Vagina (tissue), 2 donors: ENCODE measurements at regions not wholly inside any gene's neighbourhood (a gene's known extent, or its start where the extent isn't known, plus 50 kb on each side); places are given as distances from the start of the nearest gene placed in this dataset.

Experiments
- DNase-seq, 2 donors: peaks; one replicate each; pipeline ENCODE4 v3.0.0-alpha.2; 2017; ENCODE audit errors: extremely low spot score in 2 of 2
- H3K27ac ChIP-seq: fragments of 200-600 bp; sonication (generic); one replicate; pipeline ENCODE4 v1.5.1; 2019
- H3K27me3 ChIP-seq: fragments of 200-600 bp; sonication (generic); one replicate; pipeline ENCODE4 v1.5.1; 2019
- H3K36me3 ChIP-seq, 2 donors: fragments of 200-600 bp; sonication (generic); one replicate each; pipeline ENCODE4 v1.5.1; 2017 to 2019
- H3K4me1 ChIP-seq: fragments of 200-600 bp; sonication (generic); one replicate; pipeline ENCODE4 v1.5.1; 2019
- H3K4me3 ChIP-seq, 2 donors: fragments of 200-600 bp; sonication (generic); 1 replicate in 1 of 2; 2 replicates in 1 of 2; pipeline ENCODE4 v1.5.1; 2016 to 2019
- H3K9me3 ChIP-seq: fragments of 200-600 bp; sonication (generic); one replicate; pipeline ENCODE4 v1.5.1; 2019
- POLR2A ChIP-seq, 2 donors: fragments of 450-650 bp; IDR thresholded peaks; one replicate each; pipeline ENCODE4 v1.6.1; 2017; ENCODE audit warnings: antibody characterized with exemption in 2 of 2, mild to moderate bottlenecking in 2 of 2, moderate library complexity in 2 of 2
- POLR2AphosphoS5 ChIP-seq, 2 donors: sonication (generic); formaldehyde crosslinking; IDR thresholded peaks; one replicate each; pipeline ENCODE4 v1.9.0; 2017; ENCODE audit warnings: antibody characterized with exemption in 2 of 2, mild to moderate bottlenecking in 2 of 2, low read depth in 1 of 2; ENCODE audit not compliant: insufficient read depth in 1 of 2
- intact Hi-C: fragments of 100-400 bp; cut with DNase I; formaldehyde crosslinking; loops from one replicate; pipeline ENCODE4 v1.15.1; 2023
- TF ChIP-seq, protein P1 (sequence below), 3 experiments: fragments of 450-650 bp in 2 of 3; fragments of 200-600 bp in 1 of 3; sonication (generic) in 1 of 3; IDR thresholded peaks; one replicate each; pipeline ENCODE4 v1.5.1; 2017 to 2019; ENCODE audit warnings: antibody characterized with exemption in 3 of 3, mild to moderate bottlenecking in 2 of 3, moderate library complexity in 2 of 3

DNA sequence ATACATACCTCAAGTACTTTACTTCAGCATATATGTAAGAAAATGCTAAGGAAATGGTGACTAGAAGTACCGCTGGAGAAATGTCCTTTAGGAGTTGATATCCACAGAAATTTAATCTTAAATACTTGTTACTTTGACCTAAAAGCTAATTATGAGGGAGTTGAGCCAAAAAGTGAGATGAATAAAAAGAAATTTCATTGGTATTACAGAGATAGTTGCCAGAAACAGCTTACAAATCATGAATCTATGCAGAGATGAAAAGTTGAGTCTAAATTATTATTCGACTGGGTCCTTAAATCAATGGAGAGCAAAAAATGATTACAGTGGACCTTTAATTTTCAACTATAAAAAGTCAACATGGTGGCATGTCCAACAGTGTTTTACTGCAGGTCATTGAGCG, 160.9 kb downstream of the MZT1 start:
- Histone ChIP-seq H3K36me3 (no peaks in the 10 kb centered on the region), H3K27me3 (no peaks in the 10 kb centered on the region), H3K4me3 (no peak overlapping the region), H3K4me1 (no peaks in the 10 kb centered on the region), H3K27ac (no peak overlapping the region), H3K9me3 (no peaks in the 10 kb centered on the region)
- DNase-seq = no peak
- intact Hi-C loops = no loop called here
- TF ChIP-seq POLR2A (IDR thresholded peaks at IDR 0.05) = no peak
- no peak for TF ChIP-seq POLR2AphosphoS5 (IDR thresholded peaks at IDR 0.05; ENCODE audit: insufficient read depth in 1 of 2, low read depth in 1 of 2)
- TF ChIP-seq, protein P1, sequence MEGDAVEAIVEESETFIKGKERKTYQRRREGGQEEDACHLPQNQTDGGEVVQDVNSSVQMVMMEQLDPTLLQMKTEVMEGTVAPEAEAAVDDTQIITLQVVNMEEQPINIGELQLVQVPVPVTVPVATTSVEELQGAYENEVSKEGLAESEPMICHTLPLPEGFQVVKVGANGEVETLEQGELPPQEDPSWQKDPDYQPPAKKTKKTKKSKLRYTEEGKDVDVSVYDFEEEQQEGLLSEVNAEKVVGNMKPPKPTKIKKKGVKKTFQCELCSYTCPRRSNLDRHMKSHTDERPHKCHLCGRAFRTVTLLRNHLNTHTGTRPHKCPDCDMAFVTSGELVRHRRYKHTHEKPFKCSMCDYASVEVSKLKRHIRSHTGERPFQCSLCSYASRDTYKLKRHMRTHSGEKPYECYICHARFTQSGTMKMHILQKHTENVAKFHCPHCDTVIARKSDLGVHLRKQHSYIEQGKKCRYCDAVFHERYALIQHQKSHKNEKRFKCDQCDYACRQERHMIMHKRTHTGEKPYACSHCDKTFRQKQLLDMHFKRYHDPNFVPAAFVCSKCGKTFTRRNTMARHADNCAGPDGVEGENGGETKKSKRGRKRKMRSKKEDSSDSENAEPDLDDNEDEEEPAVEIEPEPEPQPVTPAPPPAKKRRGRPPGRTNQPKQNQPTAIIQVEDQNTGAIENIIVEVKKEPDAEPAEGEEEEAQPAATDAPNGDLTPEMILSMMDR (IDR thresholded peaks at IDR 0.05) = no peak

DNA sequence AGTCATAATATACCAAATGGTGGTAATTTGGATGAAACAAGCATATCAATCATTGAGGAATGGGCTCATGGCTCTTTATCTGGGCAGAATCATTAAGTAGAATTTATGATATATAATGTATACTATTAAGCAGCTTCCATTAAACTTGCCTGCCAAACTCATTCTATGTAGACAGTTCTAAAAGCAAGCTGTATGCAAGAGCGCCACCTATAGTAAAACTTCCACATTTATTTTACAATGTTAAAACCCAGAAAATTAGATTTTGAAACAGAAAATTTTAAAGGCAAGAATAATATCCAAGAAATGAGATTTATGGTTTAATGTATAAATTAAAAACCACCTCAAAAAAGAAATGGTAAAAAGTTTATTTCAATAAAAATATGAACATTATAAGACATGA, 161.5 kb downstream of the MZT1 start:
- H3K27ac ChIP-seq = no peak overlapping the region
- DNase-seq = no peak
- H3K4me3 ChIP-seq = no peak overlapping the region
- intact Hi-C loops = no loop called here
- TF ChIP-seq, protein P1 (IDR thresholded peaks at IDR 0.05) = peak in 1 of 3 experiments; percentile 19
- TF ChIP-seq POLR2A (IDR thresholded peaks at IDR 0.05) = no peak
- H3K9me3 ChIP-seq = no peaks in the 10 kb centered on the region
- H3K4me1 ChIP-seq = no peaks in the 10 kb centered on the region
- H3K27me3 ChIP-seq = no peaks in the 10 kb centered on the region
- no peaks in the 10 kb centered on the region for H3K36me3 ChIP-seq

DNA sequence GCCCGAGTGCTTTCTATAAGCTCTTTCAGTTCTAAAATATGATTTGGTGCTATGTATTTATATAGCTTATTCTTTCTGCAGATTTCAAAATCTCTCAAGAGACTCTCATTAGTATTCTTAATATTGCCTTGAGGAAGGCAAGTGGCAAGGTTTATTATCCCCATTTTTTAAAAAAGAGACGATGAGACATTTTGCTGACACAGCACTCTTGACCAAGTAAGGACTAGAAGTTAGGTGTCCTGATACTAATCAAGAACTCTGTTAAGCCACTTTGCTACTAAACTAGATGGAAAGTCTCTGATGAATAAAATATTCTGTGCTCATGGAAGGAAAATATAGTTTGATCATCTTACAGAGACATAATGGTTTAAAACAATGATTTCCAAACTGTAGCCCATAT, 164.7 kb downstream of the MZT1 start:
- Histone ChIP-seq H3K27me3 (no peaks in the 10 kb centered on the region), H3K4me3 (no peak overlapping the region), H3K36me3 (no peaks in the 10 kb centered on the region), H3K9me3 (no peaks in the 10 kb centered on the region), H3K4me1 (no peaks in the 10 kb centered on the region), H3K27ac (no peak overlapping the region)
- no peak for DNase-seq
- intact Hi-C loops = no loop called here
- TF ChIP-seq, protein P1 (IDR thresholded peaks at IDR 0.05) = no peak
- TF ChIP-seq POLR2AphosphoS5 (IDR thresholded peaks at IDR 0.05; ENCODE audit: insufficient read depth in 1 of 2, low read depth in 1 of 2) (no peak), POLR2A (IDR thresholded peaks at IDR 0.05) (no peak)

DNA sequence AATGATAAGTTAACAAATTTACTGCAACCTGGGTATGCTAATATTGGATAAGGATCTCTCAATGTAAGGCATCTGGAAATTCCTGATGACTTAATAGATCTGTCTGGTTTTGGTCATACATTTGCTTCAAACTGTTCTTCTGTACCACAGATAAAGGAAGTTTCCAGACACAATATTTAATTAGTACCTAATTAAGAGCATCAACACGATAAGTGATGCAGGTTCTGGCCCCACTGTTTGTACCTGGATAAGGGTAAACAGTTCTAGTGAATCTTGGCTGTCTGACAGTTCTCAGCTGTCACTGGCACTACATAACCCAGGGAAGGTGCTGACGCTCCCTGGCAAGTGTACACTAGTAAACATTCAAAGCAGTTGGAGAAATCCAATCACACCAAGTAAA, 165.6 kb downstream of the MZT1 start:
- Histone ChIP-seq H3K9me3 (no peaks in the 10 kb centered on the region), H3K27me3 (no peaks in the 10 kb centered on the region), H3K4me1 (no peaks in the 10 kb centered on the region), H3K27ac (no peak overlapping the region), H3K36me3 (no peaks in the 10 kb centered on the region), H3K4me3 (no peak overlapping the region)
- intact Hi-C loops = no loop called here
- TF ChIP-seq, protein P1 (IDR thresholded peaks at IDR 0.05) = no peak
- TF ChIP-seq POLR2AphosphoS5 (IDR thresholded peaks at IDR 0.05; ENCODE audit: insufficient read depth in 1 of 2, low read depth in 1 of 2) (no peak), POLR2A (IDR thresholded peaks at IDR 0.05) (no peak)
- DNase-seq = no peak

DNA sequence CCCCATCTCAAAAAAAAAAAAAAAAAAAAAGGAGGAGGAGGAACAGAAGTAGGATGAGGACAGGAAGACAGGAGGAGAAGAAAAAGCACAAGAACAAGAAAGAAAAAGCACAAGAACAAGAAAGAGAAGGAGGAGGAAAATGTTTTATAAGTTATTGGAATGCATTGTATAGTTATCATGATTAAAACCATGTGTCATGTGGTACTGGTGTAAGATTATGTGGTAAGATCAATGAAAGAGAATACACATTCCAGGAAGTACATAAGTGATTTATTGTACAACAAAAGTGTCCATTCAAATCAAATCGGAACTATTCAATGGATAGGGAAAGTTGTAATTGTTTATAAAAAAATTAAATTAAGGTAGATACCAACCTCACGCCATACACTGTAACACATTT, 167.7 kb downstream of the MZT1 start:
- TF ChIP-seq POLR2A (IDR thresholded peaks at IDR 0.05) (no peak), POLR2AphosphoS5 (IDR thresholded peaks at IDR 0.05; ENCODE audit: insufficient read depth in 1 of 2, low read depth in 1 of 2) (no peak)
- TF ChIP-seq, protein P1 (IDR thresholded peaks at IDR 0.05) = no peak
- DNase-seq = no peak
- Histone ChIP-seq H3K36me3 (no peaks in the 10 kb centered on the region), H3K27me3 (no peaks in the 10 kb centered on the region), H3K27ac (no peak overlapping the region), H3K9me3 (no peaks in the 10 kb centered on the region), H3K4me3 (no peak overlapping the region), H3K4me1 (no peaks in the 10 kb centered on the region)
- intact Hi-C loops = no loop called here
